ENCODE measurements at regions not wholly inside any gene's neighbourhood (a gene's known extent, or its start where the extent isn't known, plus 50 kb on each side); places are given as distances from the start of the nearest gene placed in this dataset.

DNA sequence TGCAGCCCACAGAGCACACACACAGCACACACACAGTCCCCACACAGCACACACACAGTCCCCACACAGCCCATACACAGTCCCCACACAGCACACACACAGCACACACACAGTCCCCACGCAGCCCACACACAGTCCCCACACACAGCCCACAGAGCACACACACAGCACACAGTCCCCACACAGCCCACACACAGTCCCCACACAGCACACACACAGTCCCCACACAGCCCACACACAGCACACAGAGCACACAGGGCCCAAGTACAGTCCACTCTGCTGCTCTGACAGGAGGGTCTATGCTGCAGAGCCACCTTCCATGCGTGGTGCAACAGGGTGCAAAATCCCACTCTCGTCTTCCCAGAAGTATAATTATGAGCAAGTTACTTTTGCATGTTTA is 240.5 kb upstream of the SALL3 start:
- H3K4me3 ChIP-seq: no peak overlapping the region
- intact Hi-C loops (cut with DNase I, micrococcal nuclease): no loop called here
- peak in 1 of 3 donors; percentile 10 for DNase-seq
- no peaks in the 10 kb centered on the region for H3K36me3 ChIP-seq (ENCODE audit: low read depth)
- no peaks in the 10 kb centered on the region for H3K9me3 ChIP-seq
- TF ChIP-seq, protein P1, sequence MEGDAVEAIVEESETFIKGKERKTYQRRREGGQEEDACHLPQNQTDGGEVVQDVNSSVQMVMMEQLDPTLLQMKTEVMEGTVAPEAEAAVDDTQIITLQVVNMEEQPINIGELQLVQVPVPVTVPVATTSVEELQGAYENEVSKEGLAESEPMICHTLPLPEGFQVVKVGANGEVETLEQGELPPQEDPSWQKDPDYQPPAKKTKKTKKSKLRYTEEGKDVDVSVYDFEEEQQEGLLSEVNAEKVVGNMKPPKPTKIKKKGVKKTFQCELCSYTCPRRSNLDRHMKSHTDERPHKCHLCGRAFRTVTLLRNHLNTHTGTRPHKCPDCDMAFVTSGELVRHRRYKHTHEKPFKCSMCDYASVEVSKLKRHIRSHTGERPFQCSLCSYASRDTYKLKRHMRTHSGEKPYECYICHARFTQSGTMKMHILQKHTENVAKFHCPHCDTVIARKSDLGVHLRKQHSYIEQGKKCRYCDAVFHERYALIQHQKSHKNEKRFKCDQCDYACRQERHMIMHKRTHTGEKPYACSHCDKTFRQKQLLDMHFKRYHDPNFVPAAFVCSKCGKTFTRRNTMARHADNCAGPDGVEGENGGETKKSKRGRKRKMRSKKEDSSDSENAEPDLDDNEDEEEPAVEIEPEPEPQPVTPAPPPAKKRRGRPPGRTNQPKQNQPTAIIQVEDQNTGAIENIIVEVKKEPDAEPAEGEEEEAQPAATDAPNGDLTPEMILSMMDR (IDR thresholded peaks at IDR 0.05): no peak
- no peak for ATAC-seq
- H3K4me1 ChIP-seq (ENCODE audit: low read depth): no peaks in the 10 kb centered on the region

DNA sequence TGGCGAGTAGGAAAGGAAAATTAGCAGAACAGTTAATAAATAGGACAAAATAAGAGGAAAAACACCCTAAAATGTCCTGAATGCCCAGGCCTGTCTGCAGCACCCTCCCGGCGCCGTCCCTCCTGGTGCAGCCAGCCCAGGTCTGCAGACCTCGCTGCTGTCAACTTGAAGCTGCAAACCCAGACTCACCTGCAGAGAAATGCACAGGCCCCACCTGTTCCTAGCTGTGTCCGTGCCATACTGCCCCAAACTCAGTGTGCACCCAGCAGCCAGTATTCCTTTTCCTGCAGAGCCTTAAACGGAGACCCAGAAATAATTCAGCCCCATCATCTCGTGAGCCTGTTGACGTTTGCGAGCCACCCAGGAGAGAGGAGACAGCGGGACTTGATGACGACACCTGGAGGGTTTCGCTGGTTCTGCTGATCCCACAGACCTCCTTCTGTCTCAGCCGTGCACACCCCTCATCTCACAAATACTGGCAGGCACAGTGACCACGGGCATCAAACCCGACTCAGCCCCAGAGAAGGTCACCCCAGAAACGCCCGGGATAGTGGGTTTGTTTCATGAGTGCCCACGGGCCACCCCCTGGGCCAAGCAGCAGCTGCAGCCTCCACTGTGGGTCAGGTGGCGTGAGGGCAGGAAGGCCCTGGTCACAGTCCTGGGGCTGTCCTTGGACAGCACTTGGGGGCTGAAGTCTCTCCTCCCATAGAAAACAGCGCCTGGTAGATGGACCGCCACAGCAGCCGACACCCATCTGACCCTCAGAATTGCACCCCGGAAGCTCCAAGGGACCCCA is 239.5 kb upstream of the SALL3 start:
- TF ChIP-seq, protein P1 (IDR thresholded peaks at IDR 0.05): no peak
- intact Hi-C loops (cut with DNase I, micrococcal nuclease): no loop called here
- no peaks in the 10 kb centered on the region for H3K36me3 ChIP-seq (ENCODE audit: low read depth)
- DNase-seq (peak in 1 of 3 donors; percentile 20), ATAC-seq (no peak)
- no peaks in the 10 kb centered on the region for H3K9me3 ChIP-seq
- no peak overlapping the region for H3K4me3 ChIP-seq
- no peaks in the 10 kb centered on the region for H3K4me1 ChIP-seq (ENCODE audit: low read depth)

DNA sequence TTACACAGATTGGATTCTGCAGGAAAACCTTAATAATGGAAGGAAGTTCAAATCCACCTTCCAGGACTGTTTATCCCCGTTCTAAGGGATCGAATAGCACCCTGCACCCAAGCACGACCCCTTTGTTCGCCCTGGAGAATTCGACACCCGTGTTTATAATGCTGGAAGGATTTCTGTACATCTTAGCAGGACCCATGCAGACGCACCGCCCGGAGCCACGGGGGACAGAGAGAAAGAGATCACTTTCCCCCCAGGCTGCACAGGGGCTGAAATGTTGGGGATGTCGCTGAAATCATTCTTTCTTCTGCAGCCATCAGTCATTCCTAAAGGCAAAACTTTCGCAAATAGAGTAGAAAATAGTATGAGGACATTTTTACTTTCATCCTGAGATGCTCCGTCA is 238.7 kb upstream of the SALL3 start:
- Histone ChIP-seq H3K36me3 (ENCODE audit: low read depth) (no peaks in the 10 kb centered on the region), H3K9me3 (no peaks in the 10 kb centered on the region), H3K4me1 (ENCODE audit: low read depth) (no peaks in the 10 kb centered on the region), H3K4me3 (no peak overlapping the region)
- TF ChIP-seq, protein P1 (IDR thresholded peaks at IDR 0.05): no peak
- DNase-seq (peak in 1 of 3 donors; percentile 25), ATAC-seq (no peak)
- intact Hi-C loops (cut with DNase I, micrococcal nuclease): no loop called here

DNA sequence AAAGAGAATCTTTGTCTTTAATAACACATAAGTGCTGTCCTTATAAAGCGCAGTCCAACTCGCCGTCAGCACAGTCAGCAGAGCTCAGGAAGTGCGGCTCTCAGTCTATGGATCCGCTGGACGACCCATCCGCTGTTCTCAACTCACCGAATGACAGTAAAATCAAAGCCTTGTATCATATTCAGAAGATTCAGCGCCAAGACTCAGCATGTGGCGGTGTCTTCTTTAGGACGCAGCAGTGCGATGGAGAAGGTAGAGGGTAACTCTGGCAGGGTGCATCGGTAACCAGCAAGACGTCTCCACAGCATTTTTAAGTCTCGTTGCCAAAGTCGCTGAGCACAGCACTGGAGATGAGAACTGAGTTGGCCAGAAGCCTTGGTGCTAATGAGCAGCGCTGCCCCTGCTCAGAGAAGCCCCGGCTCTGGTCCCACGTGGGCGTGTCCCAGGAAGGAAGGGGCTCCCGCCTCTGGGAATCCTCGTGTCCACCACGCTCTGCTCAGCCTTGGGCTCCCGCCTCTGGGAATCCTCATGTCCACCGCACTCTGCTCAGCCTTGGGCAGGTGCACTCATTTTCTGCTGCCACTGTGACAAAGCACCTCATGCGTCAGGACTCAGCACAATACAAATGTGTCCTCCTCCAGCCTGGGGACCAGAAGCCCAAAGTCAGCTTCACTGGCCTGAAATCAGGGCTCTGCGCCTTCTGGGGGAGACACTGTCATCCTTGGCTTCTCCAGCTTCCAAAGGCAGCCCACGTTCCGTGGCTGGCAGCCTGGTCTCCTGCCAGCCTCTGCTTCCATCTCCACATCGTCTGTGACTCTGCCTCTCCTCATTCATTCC is 238.0 kb upstream of the SALL3 start:
- Histone ChIP-seq H3K9me3 (no peaks in the 10 kb centered on the region), H3K4me3 (no peak overlapping the region), H3K36me3 (ENCODE audit: low read depth) (no peaks in the 10 kb centered on the region), H3K4me1 (ENCODE audit: low read depth) (no peaks in the 10 kb centered on the region)
- DNase-seq: peak in 1 of 3 donors; percentile 31
- TF ChIP-seq, protein P1 (IDR thresholded peaks at IDR 0.05): no peak
- intact Hi-C loops (cut with DNase I, micrococcal nuclease): no loop called here
- ATAC-seq: no peak

DNA sequence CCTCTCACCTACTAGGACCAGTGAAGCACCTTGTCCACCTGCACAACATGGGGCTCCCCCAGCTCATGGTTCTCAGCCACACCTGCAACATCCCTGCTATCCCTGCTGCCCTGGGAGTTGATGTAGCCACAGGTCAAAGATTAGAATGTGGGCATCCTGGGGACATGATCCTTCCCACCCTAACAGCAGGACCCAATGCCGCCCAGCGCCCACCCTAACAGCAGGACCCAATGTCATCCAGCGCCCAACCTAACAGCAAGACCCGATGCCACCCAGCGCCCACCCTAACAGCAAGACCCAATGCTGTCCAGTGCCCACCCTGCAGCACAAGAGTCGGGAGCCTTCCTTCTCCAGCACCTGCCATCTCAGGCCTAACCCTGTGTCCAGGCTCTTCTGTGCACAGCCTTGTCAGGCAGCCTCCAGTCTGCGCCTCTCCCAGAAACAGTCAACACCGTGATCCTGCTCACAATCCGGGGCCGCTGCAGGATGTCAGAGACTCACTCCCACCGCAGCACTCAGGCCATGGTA is 237.3 kb upstream of the SALL3 start:
- intact Hi-C loops (cut with DNase I, micrococcal nuclease): no loop called here
- Histone ChIP-seq H3K36me3 (ENCODE audit: low read depth) (no peaks in the 10 kb centered on the region), H3K4me3 (no peak overlapping the region), H3K4me1 (ENCODE audit: low read depth) (no peaks in the 10 kb centered on the region), H3K9me3 (no peaks in the 10 kb centered on the region)
- DNase-seq: peak in 1 of 3 donors; percentile 22
- no peak for ATAC-seq
- TF ChIP-seq, protein P1 (IDR thresholded peaks at IDR 0.05): no peak
